GM12878 (cell line): ENCODE measurements at regions not wholly inside any gene's neighbourhood (a gene's known extent, or its start where the extent isn't known, plus 50 kb on each side); places are given as distances from the start of the nearest gene placed in this dataset.

Experiments used
- ATAC-seq: fragments of 200-7000 bp; cut with Tn5 transposase; 3 replicates; pipeline ENCODE4 v1.9.1; 2020; ENCODE audit warnings: mild to moderate bottlenecking, moderate library complexity
- BruUV-seq: library from RNA; stranded (reverse); fragments of 400-500 nt; replicated peaks from 2 replicates; lab custom pipeline; 2021; lab: Mats Ljungman, UMichigan
- CTCF ChIA-PET: fragments of 300-600 bp; sonication (Branson Sonifier 250); formaldehyde crosslinking; extraction: SDS; loops from one replicate; lab custom pipeline; 2021; ENCODE audit warnings: inconsistent platforms; lab: Yijun Ruan, JAX
- POLR2A ChIA-PET: fragments of 350-600 bp; formaldehyde crosslinking; extraction: SDS; loops from one replicate; lab custom pipeline; 2021; ENCODE audit warnings: inconsistent platforms; lab: Charles Lee
- RAD21 ChIA-PET: fragments of 300-600 bp; sonication (Branson Sonifier 250); formaldehyde crosslinking; loops from one replicate; lab custom pipeline; 2023; ENCODE audit warnings: antibody characterized with exemption; ENCODE audit not compliant: unreplicated experiment; lab: Charles Lee
- SMC1A ChIA-PET: fragments of 300-600 bp; sonication (Branson Sonifier 250); formaldehyde crosslinking; loops from one replicate; lab custom pipeline; 2023; ENCODE audit not compliant: unreplicated experiment, uncharacterized antibody; lab: Charles Lee
- DNase-seq: peaks from one replicate; pipeline ENCODE4 v3.0.0-alpha.2; 2011; ENCODE audit warnings: low read depth, low spot score
- FAIRE-seq: peaks from 3 replicates; lab custom pipeline; 2011; peaks lifted over from hg19 to GRCh38; lab: Jason Lieb, UNC
- H2AFZ ChIP-seq: 2 replicates; pipeline ENCODE4 v1.6.0; 2011; ENCODE audit warnings: low read depth, low read length, control low read depth; ENCODE audit not compliant: control insufficient read depth
- H3K27ac ChIP-seq: 2 replicates; pipeline ENCODE4 v1.5.1; 2011; ENCODE audit warnings: control low read depth; ENCODE audit not compliant: control insufficient read depth, insufficient read depth
- H3K27me3 ChIP-seq, 2 experiments: replicated peaks in 1 of 2; 2 replicates each; pipeline versions ENCODE4 v1.6.0 to v1.6.1; 2011; ENCODE audit warnings: low read length in 1 of 2; ENCODE audit not compliant: control insufficient read depth in 2 of 2, insufficient read depth in 2 of 2
- H3K36me3 ChIP-seq, 2 experiments: 2 replicates each; pipeline ENCODE4 v1.5.1; 2011; ENCODE audit warnings: low read length in 1 of 2; ENCODE audit not compliant: control insufficient read depth in 2 of 2, insufficient read depth in 2 of 2
- H3K4me1 ChIP-seq: 2 replicates; pipeline ENCODE4 v1.6.1; 2011; ENCODE audit warnings: mild to moderate bottlenecking, low read length, moderate library complexity, mixed read lengths; ENCODE audit not compliant: control insufficient read depth, insufficient read depth
- H3K4me2 ChIP-seq: 2 replicates; pipeline ENCODE4 v1.6.0; 2011; ENCODE audit warnings: control low read depth; ENCODE audit not compliant: control insufficient read depth, insufficient read depth
- H3K4me3 ChIP-seq: fragments of 200-600 bp; sonication (generic); 2 replicates; pipeline ENCODE4 v1.5.1; 2016
- H3K79me2 ChIP-seq: 2 replicates; pipeline ENCODE4 v1.6.0; 2011; ENCODE audit warnings: low read length; ENCODE audit not compliant: control insufficient read depth, insufficient read depth
- H3K9ac ChIP-seq: 2 replicates; pipeline ENCODE4 v1.8.0; 2011; ENCODE audit warnings: low read length, control low read depth, mixed read lengths; ENCODE audit not compliant: control insufficient read depth, insufficient read depth
- H3K9me3 ChIP-seq: replicated peaks from 3 replicates; pipeline ENCODE4 v1.5.1; 2011; ENCODE audit warnings: mild to moderate bottlenecking, low read length; ENCODE audit not compliant: control insufficient read depth, insufficient read depth
- H4K20me1 ChIP-seq: 2 replicates; pipeline ENCODE4 v1.6.0; 2011; ENCODE audit not compliant: control insufficient read depth, insufficient read depth
- CUX1 ChIP-seq: IDR thresholded peaks from 2 replicates; pipeline ENCODE4 v1.6.1; 2012; ENCODE audit warnings: improper control_type of control experiment, low read depth, low read length; ENCODE audit not compliant: insufficient replicate concordance
- E2F4 ChIP-seq: IDR thresholded peaks from 2 replicates; pipeline ENCODE4 v1.6.1; 2012; ENCODE audit warnings: low read depth, low read length, improper control_type of control experiment
- GABPA ChIP-seq: IDR thresholded peaks from 2 replicates; pipeline ENCODE4 v1.6.1; 2014; ENCODE audit warnings: antibody characterized with exemption, low read depth, mild to moderate bottlenecking, inconsistent platforms
- RAD21 ChIP-seq: IDR thresholded peaks from 2 replicates; pipeline ENCODE4 v1.6.1; 2011; ENCODE audit warnings: mild to moderate bottlenecking, low read depth, low read length, moderate library complexity; ENCODE audit not compliant: insufficient read depth
- RB1 ChIP-seq: fragments of 450-650 bp; formaldehyde crosslinking; IDR thresholded peaks from 2 replicates; pipeline ENCODE4 v1.6.1; 2017; ENCODE audit warnings: mild to moderate bottlenecking, borderline replicate concordance
- TBL1XR1 ChIP-seq: IDR thresholded peaks from 2 replicates; pipeline ENCODE4 v1.6.1; 2012; ENCODE audit warnings: low read depth, low read length, improper control_type of control experiment
- TCF7 ChIP-seq: IDR thresholded peaks from 2 replicates; pipeline ENCODE4 v1.6.1; 2014; ENCODE audit warnings: antibody characterized with exemption, borderline replicate concordance
- ZNF207 ChIP-seq: fragments of 450-650 bp; IDR thresholded peaks from 2 replicates; pipeline ENCODE4 v1.6.1; 2014; ENCODE audit warnings: antibody characterized with exemption, mild to moderate bottlenecking, borderline replicate concordance
- WGBS: methylation state at CpG from one replicate; pipeline ENCODE4 v1.1.6; 2016; ENCODE audit warnings: low lambda C conversion rate; ENCODE audit not compliant: insufficient replicate concordance, insufficient coverage; ENCODE audit errors: missing lambda C conversion rate; 5-methylcytosine and 5-hydroxymethylcytosine counted together
- in situ Hi-C: fragments of 300-500 bp; cut with MboI; formaldehyde crosslinking; loops from 9 replicates; pipeline ENCODE4 v1.14.3; 2018; ENCODE audit warnings: mixed read lengths
- intact Hi-C: fragments of 100-400 bp; cut with micrococcal nuclease; formaldehyde crosslinking; loops from one replicate; pipeline ENCODE4 v1.14.2; 2022; ENCODE audit not compliant: unreplicated experiment

GRCh38 chr16:48041981-48042421 is 113.8 kb downstream of the ABCC12 start:
- no peak overlapping the region for H3K27ac ChIP-seq
- RAD21 ChIA-PET = no interaction called here
- no peaks in the 10 kb centered on the region for H3K9me3 ChIP-seq
- CTCF ChIA-PET = no interaction called here
- no peak overlapping the region for H3K9ac ChIP-seq
- no peaks in the 10 kb centered on the region for H3K36me3 ChIP-seq
- H3K79me2 ChIP-seq = no peaks in the 10 kb centered on the region
- H3K4me1 ChIP-seq = no peaks in the 10 kb centered on the region
- SMC1A ChIA-PET = interaction anchor here (0.9 to 1.0 kb wide), 2 partner anchors 29 to 71 kb away, joined by 3 to 4 read pairs; no protein-coding TSS in a partner anchor
- DNase-seq (no peak), ATAC-seq (0 out of 3 replicates have a peak, but pooled peaks have one; percentile 26), FAIRE-seq (no peak)
- BruUV-seq = no TSS peak
- H3K4me2 ChIP-seq = no peak overlapping the region
- H4K20me1 ChIP-seq = no peaks in the 10 kb centered on the region
- 26% methylated on average over 10 of the region's 10 CpGs for WGBS
- in situ Hi-C loops = no loop called here
- H3K4me3 ChIP-seq = no peak overlapping the region
- no peak overlapping the region for H2AFZ ChIP-seq
- POLR2A ChIA-PET = no interaction called here
- TF ChIP-seq RAD21 = peak; percentile 20; the same call in 1 of the 2 replicates
- TF ChIP-seq TBL1XR1 = no peak
- TF ChIP-seq, all 136 proteins: peak for 1
- intact Hi-C loops = no loop called here
- H3K27me3 ChIP-seq = no peaks in the 10 kb centered on the region

- CTCF ChIA-PET = interaction anchor here (0.9 kb wide), 1 partner anchor 130 kb away, joined by 3 read pairs; no protein-coding TSS in a partner anchor
Measured at GRCh38 chr16:48035142-48035541, 120.7 kb downstream of the ABCC12 start.

More at GRCh38 chr16:48035142-48035541, 120.7 kb downstream of the ABCC12 start:
- Histone ChIP-seq H3K9ac (no peak overlapping the region), H3K36me3 (no peaks in the 10 kb centered on the region), H3K27ac (no peak overlapping the region), H3K4me1 (no peaks in the 10 kb centered on the region), H2AFZ (no peak overlapping the region), H3K79me2 (no peaks in the 10 kb centered on the region), H4K20me1 (no peaks in the 10 kb centered on the region), H3K9me3 (no peaks in the 10 kb centered on the region; the same call in 2 of the 3 replicates), H3K27me3 (no peaks in the 10 kb centered on the region), H3K4me3 (no peak overlapping the region), H3K4me2 (no peak overlapping the region)
- ATAC-seq (no peak), DNase-seq (no peak), FAIRE-seq (no peak)
- SMC1A ChIA-PET = interaction anchor here (0.9 kb wide), 1 partner anchor 82 kb away, joined by 3 read pairs; no protein-coding TSS in a partner anchor
- intact Hi-C loops (no loop called here), in situ Hi-C loops (no loop called here)
- no peak for TF ChIP-seq ZNF207
- TF ChIP-seq CUX1 = no peak
- no peak for TF ChIP-seq E2F4
- TF ChIP-seq RB1 = no peak
- no peak for TF ChIP-seq GABPA
- TF ChIP-seq TCF7 = no peak
- POLR2A ChIA-PET = no interaction called here
- RAD21 ChIA-PET = no interaction called here
- no TSS peak for BruUV-seq
- WGBS = 20% methylated on average over 4 of the region's 4 CpGs
